ENCODE measurements at regions not wholly inside any gene's neighbourhood (a gene's known extent, or its start where the extent isn't known, plus 50 kb on each side); places are given as distances from the start of the nearest gene placed in this dataset.
"Not testable (repeated sequence)": the region's sequence is repeated elsewhere in the genome, so short reads cannot be mapped to it uniquely, and the experiment has no call there.

DNA sequence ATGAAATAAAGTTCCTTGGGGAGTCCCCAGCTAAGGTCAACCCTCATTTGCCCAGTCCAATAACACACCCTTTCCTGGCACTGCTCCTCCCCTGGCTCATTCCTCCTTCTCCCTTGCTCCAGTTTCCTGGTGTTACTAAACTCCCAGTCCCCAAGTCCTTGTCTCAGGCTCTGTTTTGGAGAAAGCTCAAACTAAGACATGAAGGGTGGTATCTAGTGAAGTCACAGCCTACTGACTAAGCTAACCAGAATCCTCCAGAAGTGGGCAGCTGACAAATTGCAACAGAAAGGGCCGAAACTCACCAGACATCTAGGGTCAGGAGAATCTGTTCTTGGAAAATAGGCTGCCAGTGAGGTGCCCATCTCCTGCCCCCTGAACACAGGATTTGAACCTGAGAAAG is 118.7 kb upstream of the NEK6 start:
- no peak overlapping the region for H3K27ac ChIP-seq (ENCODE audit: low read length)
- H3K27me3 ChIP-seq (ENCODE audit: low read depth, low read length) = no peaks in the 10 kb centered on the region
- no peak overlapping the region for H3K4me3 ChIP-seq (ENCODE audit: low read depth in 1 of 2, low read length in 2 of 2)
- no peaks in the 10 kb centered on the region for H3K9me3 ChIP-seq (ENCODE audit: control insufficient read depth in 1 of 2, low read length in 2 of 2)
- no peaks in the 10 kb centered on the region for H3K4me1 ChIP-seq (ENCODE audit: control insufficient read depth in 1 of 2, insufficient read depth in 2 of 2, low read length in 2 of 2)
- no peaks in the 10 kb centered on the region for H3K36me3 ChIP-seq (ENCODE audit: control insufficient read depth in 1 of 2, insufficient read depth in 2 of 2, low read length in 2 of 2)

GRCh38 chr9:124140941-124141568 is 116.7 kb upstream of the NEK6 start:
- Histone ChIP-seq H3K4me1 (ENCODE audit: control insufficient read depth in 1 of 2, insufficient read depth in 2 of 2, low read length in 2 of 2) (no peaks in the 10 kb centered on the region), H3K9me3 (ENCODE audit: control insufficient read depth in 1 of 2, low read length in 2 of 2) (no peaks in the 10 kb centered on the region), H3K27ac (ENCODE audit: low read length) (no peak overlapping the region), H3K4me3 (ENCODE audit: low read depth in 1 of 2, low read length in 2 of 2) (no peak overlapping the region), H3K36me3 (ENCODE audit: control insufficient read depth in 1 of 2, insufficient read depth in 2 of 2, low read length in 2 of 2) (no peaks in the 10 kb centered on the region), H3K27me3 (ENCODE audit: low read depth, low read length) (no peaks in the 10 kb centered on the region)

GRCh38 chr9:124144561-124145123 is 113.1 kb upstream of the NEK6 start:
- not testable (repeated sequence) for H3K27me3 ChIP-seq (ENCODE audit: low read depth, low read length); H3K4me3 ChIP-seq (ENCODE audit: low read depth in 1 of 2, low read length in 2 of 2); H3K36me3 ChIP-seq (ENCODE audit: control insufficient read depth in 1 of 2, insufficient read depth in 2 of 2, low read length in 2 of 2); H3K4me1 ChIP-seq (ENCODE audit: control insufficient read depth in 1 of 2, insufficient read depth in 2 of 2, low read length in 2 of 2); H3K27ac ChIP-seq (ENCODE audit: low read length); H3K9me3 ChIP-seq (ENCODE audit: control insufficient read depth in 1 of 2, low read length in 2 of 2)

DNA sequence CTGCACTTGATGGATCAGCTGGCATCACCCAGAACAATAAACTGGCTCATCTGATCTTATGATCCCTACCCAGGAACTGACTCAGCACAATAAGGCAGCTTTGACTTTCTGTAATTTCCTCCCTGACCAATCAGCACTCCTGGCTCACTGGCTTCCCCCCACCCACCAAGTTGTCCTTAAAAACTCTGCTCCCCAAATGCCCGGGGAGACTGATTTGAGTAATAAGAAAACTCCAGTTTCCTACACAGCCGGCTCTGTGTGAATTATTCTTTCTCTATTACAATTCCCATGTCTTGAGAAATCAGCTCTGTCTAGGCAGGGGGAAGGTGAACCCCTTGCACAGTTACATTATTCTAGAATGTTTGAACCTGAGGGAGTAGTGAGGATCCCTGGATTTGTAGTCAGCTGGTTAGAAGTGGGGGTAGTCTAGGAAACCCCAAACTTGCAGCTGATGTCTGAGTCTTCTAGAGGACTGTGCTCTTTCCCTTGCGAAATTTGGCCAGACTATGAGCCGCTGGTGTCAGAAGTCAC is 111.7 kb upstream of the NEK6 start:
- H3K27ac ChIP-seq (ENCODE audit: low read length) = no peak overlapping the region
- no peak overlapping the region for H3K4me3 ChIP-seq (ENCODE audit: low read depth in 1 of 2, low read length in 2 of 2)
- H3K9me3 ChIP-seq (ENCODE audit: control insufficient read depth in 1 of 2, low read length in 2 of 2) = peaks cover 0 to 3% of the 10 kb centered on the region in 2 donors
- H3K4me1 ChIP-seq (ENCODE audit: control insufficient read depth in 1 of 2, insufficient read depth in 2 of 2, low read length in 2 of 2) = no peaks in the 10 kb centered on the region
- no peaks in the 10 kb centered on the region for H3K27me3 ChIP-seq (ENCODE audit: low read depth, low read length)
- no peaks in the 10 kb centered on the region for H3K36me3 ChIP-seq (ENCODE audit: control insufficient read depth in 1 of 2, insufficient read depth in 2 of 2, low read length in 2 of 2)

- no peak overlapping the region for H3K27ac ChIP-seq (ENCODE audit: low read length)
- no peaks in the 10 kb centered on the region for H3K27me3 ChIP-seq (ENCODE audit: low read depth, low read length)
- no peaks in the 10 kb centered on the region for H3K36me3 ChIP-seq (ENCODE audit: control insufficient read depth in 1 of 2, insufficient read depth in 2 of 2, low read length in 2 of 2)
- peaks cover 0 to 3% of the 10 kb centered on the region in 2 donors for H3K9me3 ChIP-seq (ENCODE audit: control insufficient read depth in 1 of 2, low read length in 2 of 2)
- H3K4me1 ChIP-seq (ENCODE audit: control insufficient read depth in 1 of 2, insufficient read depth in 2 of 2, low read length in 2 of 2) = no peaks in the 10 kb centered on the region
- H3K4me3 ChIP-seq (ENCODE audit: low read depth in 1 of 2, low read length in 2 of 2) = no peak overlapping the region
Observed at GRCh38 chr9:124149992-124150391, 107.8 kb upstream of the NEK6 start.

DNA sequence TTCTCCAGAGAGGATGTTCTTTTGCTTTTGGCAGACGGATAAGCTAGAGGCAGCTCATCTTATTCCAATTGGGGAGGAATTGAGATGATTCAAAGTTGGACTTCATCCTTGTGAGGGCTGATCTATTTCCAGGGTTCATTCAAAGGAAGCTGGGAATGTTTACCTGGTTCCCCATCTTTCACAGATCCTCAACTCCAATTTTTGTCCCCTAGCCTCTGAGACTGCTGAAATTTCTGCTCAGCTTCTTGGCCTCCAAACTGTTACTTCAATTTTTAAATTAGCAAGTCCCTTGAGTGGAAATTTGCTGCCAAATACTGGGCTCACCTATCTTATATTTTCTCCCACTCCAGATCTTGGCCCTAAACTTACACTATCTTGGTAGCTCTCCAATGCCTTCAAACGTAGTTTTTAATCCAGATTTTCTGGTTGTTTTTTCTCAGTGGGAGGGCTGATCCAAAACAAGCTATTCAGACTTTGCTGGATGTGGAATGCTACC is 93.9 kb upstream of the NEK6 start:
- no peaks in the 10 kb centered on the region for H3K9me3 ChIP-seq (ENCODE audit: control insufficient read depth in 1 of 2, low read length in 2 of 2)
- H3K27me3 ChIP-seq (ENCODE audit: low read depth, low read length) = no peaks in the 10 kb centered on the region
- H3K27ac ChIP-seq (ENCODE audit: low read length) = no peak overlapping the region
- H3K36me3 ChIP-seq (ENCODE audit: control insufficient read depth in 1 of 2, insufficient read depth in 2 of 2, low read length in 2 of 2) = no peaks in the 10 kb centered on the region
- no peak overlapping the region for H3K4me3 ChIP-seq (ENCODE audit: low read depth in 1 of 2, low read length in 2 of 2)
- H3K4me1 ChIP-seq (ENCODE audit: control insufficient read depth in 1 of 2, insufficient read depth in 2 of 2, low read length in 2 of 2) = peaks cover 0 to 7% of the 10 kb centered on the region in 2 donors

DNA sequence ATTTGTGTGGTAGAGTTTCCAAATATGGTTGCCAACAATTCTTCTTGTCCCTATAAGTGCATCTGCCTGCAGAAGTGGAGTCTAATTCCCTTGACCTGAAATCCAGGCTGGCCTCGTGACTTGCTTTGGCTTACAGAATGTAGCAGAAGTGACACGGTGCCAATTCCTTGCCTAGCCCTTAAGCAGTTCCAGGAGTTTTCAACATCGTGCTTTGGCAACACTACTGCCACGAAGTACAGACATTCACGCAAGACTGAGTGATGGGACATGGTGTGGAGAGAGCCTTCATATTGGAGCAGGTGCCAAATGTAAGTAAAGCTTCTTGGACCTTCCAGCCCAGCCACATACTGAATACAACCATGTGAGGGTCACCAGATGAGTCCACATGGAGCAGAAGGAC is 92.9 kb upstream of the NEK6 start:
- Histone ChIP-seq H3K27me3 (ENCODE audit: low read depth, low read length) (no peaks in the 10 kb centered on the region), H3K4me1 (ENCODE audit: control insufficient read depth in 1 of 2, insufficient read depth in 2 of 2, low read length in 2 of 2) (peaks cover 0 to 7% of the 10 kb centered on the region in 2 donors), H3K9me3 (ENCODE audit: control insufficient read depth in 1 of 2, low read length in 2 of 2) (no peaks in the 10 kb centered on the region), H3K36me3 (ENCODE audit: control insufficient read depth in 1 of 2, insufficient read depth in 2 of 2, low read length in 2 of 2) (no peaks in the 10 kb centered on the region), H3K4me3 (ENCODE audit: low read depth in 1 of 2, low read length in 2 of 2) (no peak overlapping the region), H3K27ac (ENCODE audit: low read length) (no peak overlapping the region)

- Histone ChIP-seq H3K9me3 (ENCODE audit: control insufficient read depth in 1 of 2, low read length in 2 of 2) (peaks cover 0 to 2% of the 10 kb centered on the region in 2 donors), H3K36me3 (ENCODE audit: control insufficient read depth in 1 of 2, insufficient read depth in 2 of 2, low read length in 2 of 2) (no peaks in the 10 kb centered on the region), H3K27ac (ENCODE audit: low read length) (no peak overlapping the region), H3K4me1 (ENCODE audit: control insufficient read depth in 1 of 2, insufficient read depth in 2 of 2, low read length in 2 of 2) (no peaks in the 10 kb centered on the region), H3K4me3 (ENCODE audit: low read depth in 1 of 2, low read length in 2 of 2) (no peak overlapping the region), H3K27me3 (ENCODE audit: low read depth, low read length) (no peaks in the 10 kb centered on the region)
Observed at GRCh38 chr9:124174433-124174832, 83.3 kb upstream of the NEK6 start.

GRCh38 chr9:124177522-124177921 is 80.2 kb upstream of the NEK6 start:
- H3K9me3 ChIP-seq (ENCODE audit: control insufficient read depth in 1 of 2, low read length in 2 of 2); H3K4me1 ChIP-seq (ENCODE audit: control insufficient read depth in 1 of 2, insufficient read depth in 2 of 2, low read length in 2 of 2); H3K4me3 ChIP-seq (ENCODE audit: low read depth in 1 of 2, low read length in 2 of 2); H3K27ac ChIP-seq (ENCODE audit: low read length); H3K36me3 ChIP-seq (ENCODE audit: control insufficient read depth in 1 of 2, insufficient read depth in 2 of 2, low read length in 2 of 2); H3K27me3 ChIP-seq (ENCODE audit: low read depth, low read length): not testable (repeated sequence)

- H3K27me3 ChIP-seq (ENCODE audit: low read depth, low read length) = peaks cover 3% of the 10 kb centered on the region
- no peak overlapping the region for H3K27ac ChIP-seq (ENCODE audit: low read length)
- H3K36me3 ChIP-seq (ENCODE audit: control insufficient read depth in 1 of 2, insufficient read depth in 2 of 2, low read length in 2 of 2) = no peaks in the 10 kb centered on the region
- no peak overlapping the region for H3K4me3 ChIP-seq (ENCODE audit: low read depth in 1 of 2, low read length in 2 of 2)
- H3K9me3 ChIP-seq (ENCODE audit: control insufficient read depth in 1 of 2, low read length in 2 of 2) = peaks cover 0 to 4% of the 10 kb centered on the region in 2 donors
- peaks cover 0 to 4% of the 10 kb centered on the region in 2 donors for H3K4me1 ChIP-seq (ENCODE audit: control insufficient read depth in 1 of 2, insufficient read depth in 2 of 2, low read length in 2 of 2)
Observed at GRCh38 chr9:124179196-124180071, 78.3 kb upstream of the NEK6 start.

- Histone ChIP-seq H3K27me3 (ENCODE audit: low read depth, low read length) (peaks cover 3% of the 10 kb centered on the region), H3K9me3 (ENCODE audit: control insufficient read depth in 1 of 2, low read length in 2 of 2) (peaks cover 0 to 4% of the 10 kb centered on the region in 2 donors), H3K27ac (ENCODE audit: low read length) (no peak overlapping the region), H3K4me1 (ENCODE audit: control insufficient read depth in 1 of 2, insufficient read depth in 2 of 2, low read length in 2 of 2) (peaks cover 0 to 4% of the 10 kb centered on the region in 2 donors), H3K36me3 (ENCODE audit: control insufficient read depth in 1 of 2, insufficient read depth in 2 of 2, low read length in 2 of 2) (no peaks in the 10 kb centered on the region), H3K4me3 (ENCODE audit: low read depth in 1 of 2, low read length in 2 of 2) (no peak overlapping the region)
Observed at GRCh38 chr9:124180557-124180956, 77.2 kb upstream of the NEK6 start.

Measured in muscle layer of duodenum (tissue), 2 donors.